A673 (cell line): ENCODE measurements at regions not wholly inside any gene's neighbourhood (a gene's known extent, or its start where the extent isn't known, plus 50 kb on each side); places are given as distances from the start of the nearest gene placed in this dataset.

Source experiments
- EZH2 ChIP-seq: fragments of 200-600 bp; sonication (generic); IDR thresholded peaks from 2 replicates; pipeline ENCODE4 v1.6.1; 2017; ENCODE audit warnings: borderline replicate concordance, low read depth, mild to moderate bottlenecking, mixed read lengths, antibody characterized with exemption, low read length; ENCODE audit not compliant: poor library complexity, severe bottlenecking
- TF ChIP-seq, protein P1 (sequence below): fragments of 300-800, 200-600 bp; sonication (generic); conservative IDR thresholded peaks from 2 replicates; pipeline ENCODE4 v1.5.1; 2017; ENCODE audit warnings: low read depth, mild to moderate bottlenecking, antibody characterized with exemption, low read length, moderate library complexity, mixed read lengths

DNA sequence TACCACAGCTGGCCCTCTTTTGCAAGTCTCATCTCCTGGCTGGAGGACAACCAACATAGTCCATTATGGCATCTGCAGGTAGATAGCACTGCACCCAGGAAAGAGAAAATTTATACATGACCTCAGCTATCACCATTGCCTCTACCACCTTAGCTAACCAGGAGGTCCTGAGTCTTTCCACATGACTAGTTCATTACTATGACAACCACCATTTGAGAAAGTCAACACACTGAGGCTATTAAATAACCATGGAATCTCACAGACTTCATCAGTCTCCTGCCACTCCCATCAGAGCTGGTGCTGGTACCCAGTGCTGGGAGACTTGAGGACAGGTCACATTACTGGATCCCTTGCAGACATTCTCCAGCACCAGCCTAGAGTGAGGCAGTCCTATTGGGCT, 285.9 kb downstream of the GBA3 start:
- TF ChIP-seq, protein P1, sequence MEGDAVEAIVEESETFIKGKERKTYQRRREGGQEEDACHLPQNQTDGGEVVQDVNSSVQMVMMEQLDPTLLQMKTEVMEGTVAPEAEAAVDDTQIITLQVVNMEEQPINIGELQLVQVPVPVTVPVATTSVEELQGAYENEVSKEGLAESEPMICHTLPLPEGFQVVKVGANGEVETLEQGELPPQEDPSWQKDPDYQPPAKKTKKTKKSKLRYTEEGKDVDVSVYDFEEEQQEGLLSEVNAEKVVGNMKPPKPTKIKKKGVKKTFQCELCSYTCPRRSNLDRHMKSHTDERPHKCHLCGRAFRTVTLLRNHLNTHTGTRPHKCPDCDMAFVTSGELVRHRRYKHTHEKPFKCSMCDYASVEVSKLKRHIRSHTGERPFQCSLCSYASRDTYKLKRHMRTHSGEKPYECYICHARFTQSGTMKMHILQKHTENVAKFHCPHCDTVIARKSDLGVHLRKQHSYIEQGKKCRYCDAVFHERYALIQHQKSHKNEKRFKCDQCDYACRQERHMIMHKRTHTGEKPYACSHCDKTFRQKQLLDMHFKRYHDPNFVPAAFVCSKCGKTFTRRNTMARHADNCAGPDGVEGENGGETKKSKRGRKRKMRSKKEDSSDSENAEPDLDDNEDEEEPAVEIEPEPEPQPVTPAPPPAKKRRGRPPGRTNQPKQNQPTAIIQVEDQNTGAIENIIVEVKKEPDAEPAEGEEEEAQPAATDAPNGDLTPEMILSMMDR = no peak
- no peak for TF ChIP-seq EZH2
